Stimulated activated effector memory CD8-positive, alpha-beta T cell treated with anti-CD3 and anti-CD28 coated beads, Interleukin-12 subunit alpha, Interleukin-12 subunit beta, amount 100 ng/mL, for 72 hours (primary cell): ENCODE measurements at regions not wholly inside any gene's neighbourhood (a gene's known extent, or its start where the extent isn't known, plus 50 kb on each side); places are given as distances from the start of the nearest gene placed in this dataset.
"Not testable (repeated sequence)": the region's sequence is repeated elsewhere in the genome, so short reads cannot be mapped to it uniquely, and the experiment has no call there.

Experiments used
- ATAC-seq: fragments of 150-1000 bp; cut with Tn5 transposase; 2 replicates; pipeline ENCODE4 v1.10.0; 2021
- DNase-seq, 2 donors: peaks; one replicate each; pipeline ENCODE4 v3.0.0; 2021 to 2022; ENCODE audit warnings: low spot score in 2 of 2
- H3K27ac Mint-ChIP-seq: one replicate; pipeline ENCODE4 v1.8.0; 2022; ENCODE audit warnings: mild to moderate bottlenecking, mixed read lengths
- H3K36me3 Mint-ChIP-seq: one replicate; pipeline ENCODE4 v1.8.0; 2022; ENCODE audit warnings: mild to moderate bottlenecking, mixed read lengths
- H3K4me1 Mint-ChIP-seq: one replicate; pipeline ENCODE4 v1.8.0; 2022; ENCODE audit warnings: mixed read lengths
- H3K4me3 Mint-ChIP-seq: one replicate; pipeline ENCODE4 v1.8.0; 2022; ENCODE audit warnings: mild to moderate bottlenecking, mixed read lengths
- H3K9me3 Mint-ChIP-seq: one replicate; pipeline ENCODE4 v1.8.0; 2022; ENCODE audit warnings: mixed read lengths

DNA sequence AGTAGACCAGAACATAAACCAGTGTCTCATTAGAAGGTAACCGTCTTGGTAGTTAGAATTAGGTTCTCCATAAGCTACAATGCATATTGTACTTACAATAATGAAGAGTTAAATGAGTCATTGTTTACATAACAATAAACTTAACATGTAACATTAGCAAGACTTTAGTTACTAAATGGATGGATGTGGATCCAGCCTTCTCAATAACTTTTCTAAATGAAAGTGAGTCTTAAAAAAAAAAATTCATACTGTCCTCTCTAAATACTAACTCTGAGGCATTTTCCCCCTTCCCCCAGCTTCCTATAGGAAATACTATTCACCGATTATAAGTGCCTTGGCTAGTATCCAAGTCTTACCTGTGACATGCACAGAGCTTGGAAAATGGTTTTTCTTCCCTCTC lies 155.3 kb downstream of the CYB561 start:
- ATAC-seq (no peak), DNase-seq (no peak)
- Mint-ChIP-seq H3K4me3 (no peak overlapping the region), H3K36me3 (no peaks in the 10 kb centered on the region), H3K4me1 (peaks cover 12% of the 10 kb centered on the region), H3K27ac (no peak overlapping the region), H3K9me3 (peaks cover 10% of the 10 kb centered on the region)

DNA sequence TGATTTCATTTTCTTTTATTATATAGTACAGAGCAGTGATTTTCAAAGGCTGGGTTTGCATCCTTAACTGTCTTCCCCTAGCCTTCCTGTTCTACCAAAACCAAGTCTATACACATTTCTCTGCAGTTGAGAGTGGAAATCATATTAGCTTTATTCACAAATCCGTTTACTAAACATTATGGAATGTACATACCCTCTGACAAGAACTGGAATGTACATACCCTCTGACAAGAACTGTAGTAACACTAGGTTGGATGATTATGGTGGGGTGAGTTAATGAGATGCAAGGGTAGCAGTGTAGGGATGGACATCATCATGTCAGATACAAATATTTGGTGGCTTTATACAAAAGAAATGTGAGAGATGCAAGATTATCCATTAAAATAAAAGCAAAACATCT lies 154.8 kb downstream of the CYB561 start:
- peaks cover 12% of the 10 kb centered on the region for H3K4me1 Mint-ChIP-seq
- no peak for ATAC-seq
- no peak overlapping the region for H3K27ac Mint-ChIP-seq

DNA sequence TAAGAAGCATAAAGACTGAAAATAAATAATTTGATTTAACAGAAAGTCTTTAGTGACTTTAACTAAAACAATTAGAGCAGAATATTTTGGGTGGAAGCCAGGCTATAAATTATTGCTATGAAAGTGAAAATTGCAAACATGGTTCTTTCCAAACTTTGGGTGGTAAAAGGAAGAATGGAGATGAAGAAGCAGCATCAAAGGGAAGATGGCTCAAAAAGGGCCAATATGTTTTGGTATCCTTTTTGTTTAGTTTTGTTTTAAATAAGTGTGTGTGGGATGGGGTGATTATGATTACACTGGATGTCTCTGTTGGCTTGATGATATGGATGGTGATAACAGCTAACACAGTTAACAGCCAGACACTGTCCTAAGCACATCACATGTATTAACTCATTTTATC lies 153.7 kb downstream of the CYB561 start:
- Mint-ChIP-seq H3K9me3 (peaks cover 9% of the 10 kb centered on the region), H3K4me1 (peaks cover 12% of the 10 kb centered on the region), H3K27ac (no peak overlapping the region)

More for the DNA sequence above, 154.8 kb downstream of the CYB561 start:
- Mint-ChIP-seq H3K4me3 (no peak overlapping the region), H3K36me3 (no peaks in the 10 kb centered on the region), H3K9me3 (peaks cover 9% of the 10 kb centered on the region)
- DNase-seq: no peak

DNA sequence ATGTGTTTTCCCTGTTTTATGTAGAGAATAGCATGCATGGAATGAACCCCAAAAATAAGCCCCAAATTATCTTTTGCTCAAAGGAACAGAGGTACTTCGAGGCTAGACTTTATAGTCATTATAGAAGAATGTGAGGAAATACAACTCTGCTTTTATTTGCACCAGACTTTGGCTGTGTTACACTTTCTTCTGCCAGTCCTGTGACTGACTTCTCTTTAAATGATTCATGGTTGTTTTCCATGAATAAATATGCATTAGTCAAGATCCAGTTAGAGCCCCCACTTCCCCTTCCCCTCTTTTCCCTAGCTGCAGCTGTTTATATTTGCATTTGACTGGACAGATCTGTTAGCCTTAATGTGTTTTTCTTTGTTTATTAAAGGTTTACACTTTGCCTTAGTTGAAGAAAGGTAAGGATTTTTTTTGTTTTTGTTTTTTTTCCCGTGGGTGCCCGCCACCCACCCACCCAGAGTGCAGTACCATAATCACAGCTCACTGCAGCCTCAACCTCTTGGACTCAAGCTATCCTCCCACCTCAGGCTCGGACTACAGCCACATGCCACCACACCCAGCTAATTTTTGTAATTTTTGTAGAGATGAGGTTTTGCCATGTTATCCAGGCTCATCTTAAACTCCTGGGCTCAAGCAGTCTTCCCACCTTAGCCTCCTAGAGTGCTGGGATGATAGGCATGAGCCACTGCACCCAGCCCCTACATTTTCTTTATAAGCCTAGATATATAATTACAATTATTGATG lies 152.6 kb downstream of the CYB561 start:
- H3K4me1 Mint-ChIP-seq: peaks cover 12% of the 10 kb centered on the region
- H3K4me3 Mint-ChIP-seq: no peak overlapping the region
- DNase-seq (no peak), ATAC-seq (no peak)
- no peak overlapping the region for H3K27ac Mint-ChIP-seq
- H3K9me3 Mint-ChIP-seq: peaks cover 11% of the 10 kb centered on the region
- H3K36me3 Mint-ChIP-seq: no peaks in the 10 kb centered on the region

More for the DNA sequence above, 153.7 kb downstream of the CYB561 start:
- H3K4me3 Mint-ChIP-seq: no peak overlapping the region
- no peak for ATAC-seq
- H3K36me3 Mint-ChIP-seq: no peaks in the 10 kb centered on the region
- no peak for DNase-seq

DNA sequence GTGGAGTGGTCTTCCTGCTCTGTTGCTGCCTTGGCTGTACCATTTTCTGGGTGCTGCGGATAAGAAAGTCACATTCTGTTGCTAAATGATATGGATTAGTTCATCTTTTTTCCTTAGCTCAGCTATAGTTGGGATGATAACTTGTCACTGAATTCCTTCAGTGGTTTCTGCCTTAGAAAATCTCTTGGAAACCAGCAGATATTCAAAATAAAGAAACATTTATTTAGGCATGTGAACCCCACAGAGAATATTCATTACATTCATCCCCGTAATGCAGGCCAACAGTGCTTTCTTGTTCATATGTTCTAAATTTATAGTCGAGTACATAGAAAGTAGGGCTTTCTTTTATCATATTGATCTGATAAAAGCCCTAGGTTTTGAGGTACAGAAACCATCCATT lies 151.3 kb downstream of the CYB561 start:
- Mint-ChIP-seq H3K36me3 (no peaks in the 10 kb centered on the region), H3K4me1 (peaks cover under 1% of the 10 kb centered on the region)

DNA sequence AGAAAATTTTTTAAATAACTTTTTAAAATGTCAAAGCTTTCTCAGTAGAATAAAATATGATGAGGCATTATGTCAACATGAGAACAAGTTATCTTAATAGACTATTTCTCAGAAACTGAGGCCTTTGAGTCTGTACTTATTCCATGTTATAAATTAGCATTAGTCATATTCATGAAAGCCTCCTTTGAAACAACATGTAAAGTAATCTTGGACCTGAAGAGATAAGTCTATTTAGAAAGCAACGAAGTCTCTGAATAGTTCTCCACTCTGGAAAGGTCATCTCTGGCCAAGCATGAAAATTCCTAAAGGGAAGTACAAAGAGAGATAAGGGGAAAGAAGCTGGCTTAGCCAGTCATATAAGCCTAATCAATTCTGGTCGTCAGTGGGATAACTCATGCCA lies 150.8 kb downstream of the CYB561 start:
- DNase-seq: no peak
- Mint-ChIP-seq H3K36me3 (no peaks in the 10 kb centered on the region), H3K9me3 (peaks cover 15% of the 10 kb centered on the region), H3K27ac (no peak overlapping the region), H3K4me1 (no peaks in the 10 kb centered on the region), H3K4me3 (no peak overlapping the region)
- no peak for ATAC-seq

More for the DNA sequence above, 151.3 kb downstream of the CYB561 start:
- ATAC-seq (no peak), DNase-seq (no peak)
- no peak overlapping the region for H3K27ac Mint-ChIP-seq
- no peak overlapping the region for H3K4me3 Mint-ChIP-seq
- H3K9me3 Mint-ChIP-seq: peaks cover 15% of the 10 kb centered on the region

DNA sequence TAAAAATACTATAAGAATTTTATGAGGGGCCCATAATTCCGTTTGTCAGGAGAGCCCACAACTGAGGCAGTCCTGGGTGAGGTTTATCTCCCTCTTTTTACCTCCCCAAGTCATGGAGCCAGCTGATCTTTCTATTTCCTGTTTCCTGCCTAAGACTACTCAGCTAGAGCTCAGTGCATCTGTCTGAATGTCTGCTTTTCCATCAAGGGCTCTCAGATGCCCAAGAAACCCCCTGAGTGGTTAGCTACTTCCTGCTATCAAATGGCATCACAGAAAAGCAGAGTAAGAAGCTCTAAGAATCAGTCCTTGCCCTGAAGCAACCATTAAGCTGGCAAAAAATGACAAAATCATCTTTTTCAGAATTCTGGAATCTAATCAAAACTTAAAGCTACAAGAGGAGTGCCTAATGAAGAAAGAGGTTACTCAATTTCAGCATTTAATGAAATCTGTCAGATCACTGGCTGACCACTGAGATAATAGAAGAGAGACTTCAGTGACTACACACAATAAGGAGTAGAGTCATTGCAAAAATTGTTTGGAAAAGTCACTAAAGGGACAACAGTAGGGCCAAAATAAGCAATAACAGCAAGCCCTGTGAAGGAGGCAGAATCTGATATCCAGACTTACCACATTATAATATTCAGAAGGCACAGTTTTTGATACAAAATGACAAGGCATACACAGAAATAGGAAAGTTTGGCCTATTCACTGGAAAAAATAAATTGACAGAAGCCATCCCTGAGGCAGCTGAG lies 150.1 kb downstream of the CYB561 start:
- peaks cover 15% of the 10 kb centered on the region for H3K9me3 Mint-ChIP-seq
- DNase-seq (no peak), ATAC-seq (no peak)
- no peaks in the 10 kb centered on the region for H3K4me1 Mint-ChIP-seq
- H3K4me3 Mint-ChIP-seq: no peak overlapping the region
- H3K27ac Mint-ChIP-seq: no peak overlapping the region
- H3K36me3 Mint-ChIP-seq: no peaks in the 10 kb centered on the region

DNA sequence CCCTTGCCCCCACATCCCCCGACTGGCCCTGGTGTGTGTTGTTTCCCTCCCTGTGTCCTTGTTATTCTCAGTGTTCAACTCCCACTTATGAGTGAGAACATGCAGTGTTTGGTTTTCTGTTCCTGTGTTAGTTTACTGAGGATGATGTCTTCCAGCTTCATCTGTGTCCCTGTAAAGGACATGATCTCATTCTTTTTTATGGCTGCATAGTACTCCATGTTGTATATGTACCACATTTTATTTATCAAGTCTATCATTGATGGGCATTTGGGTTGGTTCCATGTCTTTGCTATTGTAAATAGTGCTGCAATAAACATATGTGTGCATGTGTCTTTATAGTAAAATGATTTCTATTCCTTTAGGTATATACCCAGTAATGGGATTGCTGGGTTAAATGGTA lies 147.2 kb downstream of the CYB561 start:
- H3K36me3 Mint-ChIP-seq, H3K4me1 Mint-ChIP-seq, H3K4me3 Mint-ChIP-seq, H3K27ac Mint-ChIP-seq, ATAC-seq, DNase-seq: not testable (repeated sequence)
- peaks cover 20% of the 10 kb centered on the region for H3K9me3 Mint-ChIP-seq

DNA sequence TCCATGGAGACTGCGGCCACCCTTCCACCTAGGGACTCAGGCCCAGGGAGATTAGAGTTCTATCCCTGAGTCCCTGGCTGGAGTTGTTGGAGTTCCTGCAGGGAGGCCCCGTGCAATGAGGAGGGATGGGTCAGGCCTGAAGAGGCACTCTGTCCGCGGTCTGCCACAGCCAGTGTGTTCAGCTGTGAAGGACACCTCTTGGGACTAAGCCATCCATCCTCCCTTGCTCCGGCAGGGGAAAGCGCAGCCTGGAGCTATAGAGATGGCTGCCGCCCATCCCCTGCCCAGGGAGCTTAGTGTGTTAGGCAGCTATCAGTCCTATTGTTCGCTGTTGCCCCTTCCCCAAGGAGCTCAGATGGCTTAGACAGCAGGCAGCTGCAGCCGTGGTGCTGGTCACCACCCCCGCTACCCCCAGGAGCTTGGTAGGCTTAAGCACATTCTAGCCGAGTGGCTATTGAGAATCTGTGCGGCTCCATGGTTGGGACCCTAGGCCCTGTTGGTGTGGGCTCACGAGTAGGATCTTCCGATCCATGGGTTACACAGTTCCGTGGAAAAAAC lies 141.3 kb downstream of the CYB561 start:
- Mint-ChIP-seq H3K4me1 (peaks cover 12% of the 10 kb centered on the region), H3K4me3 (no peak overlapping the region), H3K27ac (no peak overlapping the region), H3K36me3 (no peaks in the 10 kb centered on the region), H3K9me3 (peaks cover 9% of the 10 kb centered on the region)
- DNase-seq (no peak), ATAC-seq (no peak)

DNA sequence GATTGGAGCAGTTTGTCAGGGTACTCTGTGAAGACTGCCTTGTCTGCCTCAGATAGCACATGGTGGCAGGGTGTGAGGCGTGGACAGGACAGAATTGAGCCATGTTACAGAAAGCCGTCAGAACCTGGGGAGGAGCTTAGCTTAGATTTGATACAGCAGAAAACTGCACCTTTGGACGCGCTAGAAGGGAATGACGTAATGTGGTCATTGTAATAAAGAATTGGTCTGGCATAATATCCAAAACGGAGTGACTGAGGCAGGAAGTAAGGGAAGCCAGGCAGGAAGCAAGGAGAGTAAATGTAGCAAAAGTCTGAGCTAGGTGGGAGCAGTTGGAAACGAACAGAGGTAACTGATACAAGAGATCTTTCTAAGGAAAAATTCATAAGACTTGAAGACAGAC lies 140.2 kb downstream of the CYB561 start:
- no peak overlapping the region for H3K27ac Mint-ChIP-seq
- peaks cover 12% of the 10 kb centered on the region for H3K4me1 Mint-ChIP-seq
- ATAC-seq (no peak), DNase-seq (no peak)
- H3K4me3 Mint-ChIP-seq: no peak overlapping the region
- H3K9me3 Mint-ChIP-seq: peaks cover 9% of the 10 kb centered on the region
- no peaks in the 10 kb centered on the region for H3K36me3 Mint-ChIP-seq

DNA sequence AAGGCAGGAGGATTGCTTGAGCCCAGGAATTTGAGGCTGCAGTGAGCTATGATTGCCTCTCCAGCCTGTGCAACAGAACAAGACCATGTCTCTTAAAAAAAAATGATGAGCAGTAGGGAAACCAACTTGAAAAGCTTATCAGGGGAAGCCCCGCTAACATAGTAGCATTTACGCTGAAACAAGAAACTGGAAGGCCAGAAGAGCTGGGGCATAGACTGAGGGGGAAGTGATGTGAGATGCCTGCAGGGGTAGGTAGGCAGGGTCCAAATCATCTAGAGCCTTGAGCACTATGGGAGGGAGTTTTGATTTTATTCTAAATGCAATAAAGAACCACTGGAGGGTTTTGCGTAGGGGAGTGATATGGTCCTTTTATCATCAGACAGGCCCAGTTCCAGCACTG lies 139.3 kb downstream of the CYB561 start:
- ATAC-seq (no peak), DNase-seq (no peak)
- Mint-ChIP-seq H3K36me3 (no peaks in the 10 kb centered on the region), H3K4me1 (peaks cover 8% of the 10 kb centered on the region), H3K27ac (no peak overlapping the region), H3K4me3 (no peak overlapping the region), H3K9me3 (peaks cover 5% of the 10 kb centered on the region)

DNA sequence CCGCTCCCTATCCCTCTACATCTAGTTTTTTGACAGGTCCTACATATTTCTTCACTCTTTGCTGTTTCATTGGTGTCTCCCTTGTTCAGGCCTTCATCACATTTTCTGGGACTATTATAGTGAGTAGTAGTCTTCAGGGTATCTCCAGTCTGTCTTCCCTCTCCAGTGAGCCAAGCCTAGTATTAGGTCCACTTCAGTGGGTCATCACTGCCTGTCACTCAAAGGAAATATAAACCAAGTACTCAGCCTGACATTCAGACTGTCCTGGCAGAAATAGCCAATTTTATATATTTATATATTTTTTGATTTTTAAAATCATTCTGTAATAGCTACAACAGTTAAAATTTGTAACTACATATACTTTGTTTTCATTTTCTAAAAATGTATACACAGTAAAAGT lies 137.8 kb downstream of the CYB561 start:
- DNase-seq: no peak
- no peak for ATAC-seq
- Mint-ChIP-seq H3K27ac (no peak overlapping the region), H3K36me3 (no peaks in the 10 kb centered on the region), H3K4me3 (no peak overlapping the region), H3K9me3 (peaks cover 4% of the 10 kb centered on the region), H3K4me1 (peaks cover 7% of the 10 kb centered on the region)

DNA sequence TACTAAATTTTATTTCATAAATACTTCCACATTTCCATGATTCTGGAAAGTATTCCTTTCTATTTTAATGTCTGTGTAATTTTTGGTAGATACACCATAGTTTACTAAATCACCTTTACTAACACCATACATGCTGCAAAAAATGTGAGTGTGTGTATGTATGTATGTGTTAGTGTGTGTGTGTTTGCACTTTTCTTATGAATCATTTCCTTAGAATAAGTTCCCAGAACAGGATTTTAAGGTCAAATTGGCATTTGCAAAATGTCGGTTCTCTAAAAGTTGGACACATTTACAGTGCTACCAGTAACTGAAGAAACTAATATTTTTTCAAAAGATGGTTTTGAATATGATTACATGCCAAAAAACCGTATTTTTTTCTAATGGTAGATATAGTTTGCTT lies 137.1 kb downstream of the CYB561 start:
- no peak overlapping the region for H3K4me3 Mint-ChIP-seq
- peaks cover 7% of the 10 kb centered on the region for H3K4me1 Mint-ChIP-seq
- no peak overlapping the region for H3K27ac Mint-ChIP-seq
- no peak for ATAC-seq
- no peak for DNase-seq
- no peaks in the 10 kb centered on the region for H3K36me3 Mint-ChIP-seq
- peaks cover 4% of the 10 kb centered on the region for H3K9me3 Mint-ChIP-seq

DNA sequence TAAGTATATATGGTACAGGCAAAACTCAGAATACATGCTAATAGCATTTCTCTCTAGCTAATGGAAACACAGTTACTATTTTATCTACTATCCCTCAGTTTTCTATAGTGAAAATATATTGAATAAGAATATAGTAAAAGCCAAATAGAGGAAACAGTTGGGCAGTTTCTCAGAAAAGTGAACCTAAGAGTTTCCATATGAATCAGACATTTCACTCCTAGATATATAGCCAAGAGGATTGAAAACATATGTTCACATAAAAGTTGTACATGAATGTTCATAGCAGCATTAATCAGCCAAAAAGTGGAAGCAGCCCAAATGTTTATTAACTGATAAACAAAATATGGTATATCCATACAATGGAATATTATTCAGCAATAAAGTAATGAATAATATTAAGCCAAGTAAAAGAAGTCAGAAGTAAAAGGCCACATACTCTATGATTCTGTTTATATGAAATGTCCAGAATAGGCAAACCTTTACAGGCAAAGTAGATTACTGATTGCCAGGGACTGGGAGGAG lies 134.6 kb downstream of the CYB561 start:
- no peak for DNase-seq
- peak; percentile 37 for ATAC-seq
- H3K4me3 Mint-ChIP-seq: no peak overlapping the region
- no peak overlapping the region for H3K27ac Mint-ChIP-seq
- H3K36me3 Mint-ChIP-seq: peaks cover 6% of the 10 kb centered on the region
- no peaks in the 10 kb centered on the region for H3K9me3 Mint-ChIP-seq
- H3K4me1 Mint-ChIP-seq: no peaks in the 10 kb centered on the region

DNA sequence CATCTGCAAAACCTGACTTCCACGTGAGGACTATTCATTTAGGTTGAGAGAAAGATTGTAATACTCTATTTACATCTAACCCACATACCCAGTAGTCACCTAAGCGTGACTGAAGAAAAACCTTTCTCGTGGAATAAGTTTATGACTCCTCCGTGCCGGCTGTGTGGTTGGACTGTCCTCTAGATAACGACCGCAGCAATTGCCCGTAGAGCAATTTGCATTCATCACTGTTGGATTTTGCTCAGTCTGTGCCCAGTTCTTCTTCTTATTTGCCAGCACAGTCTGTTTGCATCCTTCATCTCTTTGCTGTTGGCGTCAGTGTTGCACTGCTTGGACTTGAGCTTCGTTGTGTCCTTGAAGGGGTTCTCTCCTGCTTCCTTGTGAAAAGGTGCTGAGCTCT lies 131.3 kb downstream of the CYB561 start:
- no peak for DNase-seq
- no peaks in the 10 kb centered on the region for H3K9me3 Mint-ChIP-seq

DNA sequence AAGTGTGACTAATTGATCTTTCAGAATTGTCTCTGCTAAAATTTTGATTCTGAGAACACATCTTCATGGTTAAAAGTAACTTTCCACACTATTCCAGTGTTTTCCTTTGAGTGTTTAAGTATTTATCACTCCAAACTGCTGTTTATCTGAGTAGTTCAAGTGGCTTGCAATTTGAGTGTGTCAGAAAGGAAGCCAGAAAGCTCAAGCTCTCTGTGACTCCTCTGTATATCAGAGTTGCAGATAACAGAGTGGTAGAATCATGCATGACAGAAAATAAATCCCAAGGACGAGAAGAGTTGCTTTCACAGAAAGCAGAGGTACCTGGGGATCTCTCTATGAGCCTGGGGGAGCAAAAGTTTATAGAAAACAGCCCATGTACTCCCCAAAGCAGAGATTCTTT lies 130.0 kb downstream of the CYB561 start:
- ATAC-seq (no peak), DNase-seq (no peak)
- H3K4me3 Mint-ChIP-seq: no peak overlapping the region
- H3K36me3 Mint-ChIP-seq: peaks cover 18% of the 10 kb centered on the region
- H3K9me3 Mint-ChIP-seq: no peaks in the 10 kb centered on the region
- H3K27ac Mint-ChIP-seq: no peak overlapping the region
- H3K4me1 Mint-ChIP-seq: no peaks in the 10 kb centered on the region

More for the DNA sequence above, 131.3 kb downstream of the CYB561 start:
- no peak overlapping the region for H3K27ac Mint-ChIP-seq
- H3K36me3 Mint-ChIP-seq: peaks cover 16% of the 10 kb centered on the region
- no peak overlapping the region for H3K4me3 Mint-ChIP-seq
- H3K4me1 Mint-ChIP-seq: no peaks in the 10 kb centered on the region
- ATAC-seq: no peak
